ENCODE measurements at regions not wholly inside any gene's neighbourhood (a gene's known extent, or its start where the extent isn't known, plus 50 kb on each side); places are given as distances from the start of the nearest gene placed in this dataset.
A peak's percentile ranks its signal among the peaks of the same experiment; 100 is the strongest.

DNA sequence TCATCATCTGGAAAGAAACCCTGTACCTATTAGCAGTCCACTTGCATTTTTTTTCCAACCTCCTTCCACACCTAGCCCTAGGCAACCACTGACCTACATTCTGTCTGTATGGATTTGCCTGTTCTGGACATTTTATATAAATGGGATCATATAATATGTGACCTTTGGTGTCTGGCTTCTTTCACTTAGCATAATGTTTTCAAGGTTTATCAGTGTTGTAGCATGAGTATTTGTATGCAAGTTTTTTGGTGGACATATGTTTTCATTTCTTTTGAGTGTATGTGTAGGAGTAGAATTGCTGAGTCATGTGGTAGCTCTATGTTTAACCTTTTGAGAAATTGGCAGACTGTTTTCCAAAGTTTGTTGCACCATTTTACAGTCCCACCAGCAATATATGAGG lies 198.6 kb downstream of the CEP135 start:
- Histone ChIP-seq H3K27me3 (ENCODE audit: control insufficient read depth, insufficient read depth, low read length) (no peaks in the 10 kb centered on the region), H3K9me3 (ENCODE audit: control insufficient read depth in 2 of 3, insufficient read depth in 1 of 3, low read length in 3 of 3) (no peaks in the 10 kb centered on the region), H3K9ac (ENCODE audit: low read length in 3 of 3) (no peak overlapping the region), H3K4me1 (ENCODE audit: control insufficient read depth in 2 of 3, insufficient read depth in 2 of 3, low read depth in 1 of 3, low read length in 3 of 3) (no peaks in the 10 kb centered on the region), H3K4me3 (ENCODE audit: low read length in 3 of 3) (no peak overlapping the region), H3K27ac (ENCODE audit: low read depth in 2 of 2, low read length in 2 of 2) (no peak overlapping the region), H3K36me3 (ENCODE audit: control insufficient read depth in 2 of 3, insufficient read depth in 3 of 3, low read length in 3 of 3) (no peaks in the 10 kb centered on the region)
- TF ChIP-seq, protein P1, sequence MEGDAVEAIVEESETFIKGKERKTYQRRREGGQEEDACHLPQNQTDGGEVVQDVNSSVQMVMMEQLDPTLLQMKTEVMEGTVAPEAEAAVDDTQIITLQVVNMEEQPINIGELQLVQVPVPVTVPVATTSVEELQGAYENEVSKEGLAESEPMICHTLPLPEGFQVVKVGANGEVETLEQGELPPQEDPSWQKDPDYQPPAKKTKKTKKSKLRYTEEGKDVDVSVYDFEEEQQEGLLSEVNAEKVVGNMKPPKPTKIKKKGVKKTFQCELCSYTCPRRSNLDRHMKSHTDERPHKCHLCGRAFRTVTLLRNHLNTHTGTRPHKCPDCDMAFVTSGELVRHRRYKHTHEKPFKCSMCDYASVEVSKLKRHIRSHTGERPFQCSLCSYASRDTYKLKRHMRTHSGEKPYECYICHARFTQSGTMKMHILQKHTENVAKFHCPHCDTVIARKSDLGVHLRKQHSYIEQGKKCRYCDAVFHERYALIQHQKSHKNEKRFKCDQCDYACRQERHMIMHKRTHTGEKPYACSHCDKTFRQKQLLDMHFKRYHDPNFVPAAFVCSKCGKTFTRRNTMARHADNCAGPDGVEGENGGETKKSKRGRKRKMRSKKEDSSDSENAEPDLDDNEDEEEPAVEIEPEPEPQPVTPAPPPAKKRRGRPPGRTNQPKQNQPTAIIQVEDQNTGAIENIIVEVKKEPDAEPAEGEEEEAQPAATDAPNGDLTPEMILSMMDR (IDR thresholded peaks at IDR 0.05; ENCODE audit: borderline replicate concordance, extremely low read depth, insufficient read depth): no peak
- FAIRE-seq (no peak), DNase-seq (no peak)
- intact Hi-C loops (cut with DNase I): no loop called here

DNA sequence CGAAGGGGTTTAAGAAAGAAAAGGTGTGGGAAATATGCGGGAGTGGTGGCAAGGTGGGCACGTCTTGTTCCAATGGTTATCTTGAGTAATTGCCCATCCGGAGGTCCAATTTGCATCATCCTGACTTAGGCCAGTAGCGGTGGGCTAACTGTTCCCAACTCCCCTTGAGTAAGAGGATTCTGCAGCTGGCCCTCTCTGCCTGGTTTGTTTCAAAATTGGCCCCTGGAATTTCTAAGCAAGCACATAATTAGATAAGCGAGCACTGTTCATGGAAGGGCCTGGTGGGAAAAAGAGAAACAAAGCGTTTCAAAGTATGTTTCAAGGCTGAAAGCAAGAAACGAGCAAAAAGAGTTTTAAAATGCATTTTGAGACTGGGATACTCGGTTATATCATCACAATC lies 198.2 kb downstream of the CEP135 start:
- Histone ChIP-seq H3K4me1 (ENCODE audit: control insufficient read depth in 2 of 3, insufficient read depth in 2 of 3, low read depth in 1 of 3, low read length in 3 of 3) (no peaks in the 10 kb centered on the region), H3K36me3 (ENCODE audit: control insufficient read depth in 2 of 3, insufficient read depth in 3 of 3, low read length in 3 of 3) (no peaks in the 10 kb centered on the region), H3K27me3 (ENCODE audit: control insufficient read depth, insufficient read depth, low read length) (no peaks in the 10 kb centered on the region), H3K4me3 (ENCODE audit: low read length in 3 of 3) (no peak overlapping the region), H3K9me3 (ENCODE audit: control insufficient read depth in 2 of 3, insufficient read depth in 1 of 3, low read length in 3 of 3) (no peaks in the 10 kb centered on the region), H3K27ac (ENCODE audit: low read depth in 2 of 2, low read length in 2 of 2) (no peak overlapping the region), H3K9ac (ENCODE audit: low read length in 3 of 3) (no peak overlapping the region)
- TF ChIP-seq, protein P1 (IDR thresholded peaks at IDR 0.05; ENCODE audit: borderline replicate concordance, extremely low read depth, insufficient read depth): no peak
- no peak for DNase-seq
- intact Hi-C loops (cut with DNase I): no loop called here
- FAIRE-seq: no peak

DNA sequence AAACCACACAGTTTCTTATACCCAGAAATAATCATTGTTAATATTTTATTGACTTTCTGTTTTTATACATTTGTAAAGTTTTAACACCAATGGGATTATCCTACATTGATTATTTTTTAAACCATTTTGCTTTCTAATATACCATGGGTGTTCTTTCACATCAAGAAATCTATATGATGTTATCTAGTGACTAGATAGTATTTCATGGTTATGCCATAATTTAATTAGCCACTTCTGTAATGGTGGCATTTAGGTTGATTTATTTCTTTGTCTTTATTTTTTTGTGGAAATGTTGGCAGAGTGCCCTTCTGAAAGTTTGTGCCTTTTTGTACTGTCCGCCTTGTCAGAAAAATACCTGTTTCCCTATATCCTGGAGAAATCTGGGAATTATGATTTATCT lies 193.3 kb downstream of the CEP135 start:
- intact Hi-C loops (cut with DNase I): no loop called here
- no peaks in the 10 kb centered on the region for H3K27me3 ChIP-seq (ENCODE audit: control insufficient read depth, insufficient read depth, low read length)

More for the DNA sequence above, 193.3 kb downstream of the CEP135 start:
- no peak for DNase-seq
- no peaks in the 10 kb centered on the region for H3K36me3 ChIP-seq (ENCODE audit: control insufficient read depth in 2 of 3, insufficient read depth in 3 of 3, low read length in 3 of 3)
- TF ChIP-seq, protein P1 (IDR thresholded peaks at IDR 0.05; ENCODE audit: borderline replicate concordance, extremely low read depth, insufficient read depth): no peak
- H3K4me3 ChIP-seq (ENCODE audit: low read length in 3 of 3): no peak overlapping the region
- FAIRE-seq: peak; percentile 15
- peaks cover 0 to 3% (median 0%) of the 10 kb centered on the region in 3 donors for H3K4me1 ChIP-seq (ENCODE audit: control insufficient read depth in 2 of 3, insufficient read depth in 2 of 3, low read depth in 1 of 3, low read length in 3 of 3)
- no peak overlapping the region for H3K27ac ChIP-seq (ENCODE audit: low read depth in 2 of 2, low read length in 2 of 2)
- no peak overlapping the region for H3K9ac ChIP-seq (ENCODE audit: low read length in 3 of 3)
- H3K9me3 ChIP-seq (ENCODE audit: control insufficient read depth in 2 of 3, insufficient read depth in 1 of 3, low read length in 3 of 3): no peaks in the 10 kb centered on the region
